GM19324 (cell line): ENCODE measurements at regions not wholly inside any gene's neighbourhood (a gene's known extent, or its start where the extent isn't known, plus 50 kb on each side); places are given as distances from the start of the nearest gene placed in this dataset.

Experiments
- ATAC-seq: cut with Tn5 transposase; IDR thresholded peaks from one replicate; pipeline ENCODE4 v1.9.1; 2021; ENCODE audit warnings: mild to moderate bottlenecking, moderate library complexity; ENCODE audit not compliant: unreplicated experiment, low FRiP score

GRCh38 chr7:94222516-94222915 is 172.2 kb upstream of the COL1A2 start:
- no peak for ATAC-seq

DNA sequence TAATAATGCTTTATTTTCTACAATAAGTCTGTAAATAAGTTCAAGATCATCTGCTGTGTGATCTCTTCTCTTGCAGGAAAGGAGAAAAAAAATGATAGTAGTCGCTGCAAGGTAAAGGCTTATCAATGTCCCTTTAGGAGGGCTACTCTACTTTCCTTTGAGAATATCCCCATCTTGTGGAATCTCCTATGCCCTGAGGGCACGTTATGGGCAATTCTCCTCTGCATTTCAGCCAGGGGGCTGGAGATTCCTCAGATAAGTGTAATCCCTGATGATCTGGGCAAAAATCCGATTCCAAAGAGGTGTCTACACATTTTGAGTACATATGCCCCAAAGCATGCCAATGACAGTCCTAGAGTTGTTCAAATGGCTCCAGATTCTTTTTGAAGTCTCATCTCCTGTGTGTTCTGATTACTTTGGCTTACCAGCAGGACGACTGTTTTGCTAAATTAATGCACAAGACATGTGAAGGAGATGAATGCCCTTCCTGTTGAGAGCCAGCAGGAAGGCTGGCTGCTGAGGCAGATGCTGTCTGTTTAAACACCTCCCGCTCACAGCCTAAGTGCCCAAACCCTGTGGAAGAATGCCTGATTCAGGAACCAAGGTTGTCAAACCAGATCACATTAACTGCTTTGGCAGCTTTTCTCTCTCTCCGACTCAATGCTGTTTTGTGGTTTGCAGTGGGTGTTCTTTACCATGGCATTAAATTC is 171.2 kb upstream of the COL1A2 start:
- ATAC-seq: no peak

- no peak for ATAC-seq
These were observed 166.5 kb upstream of the COL1A2 start for GRCh38 chr7:94228223-94228622.

DNA sequence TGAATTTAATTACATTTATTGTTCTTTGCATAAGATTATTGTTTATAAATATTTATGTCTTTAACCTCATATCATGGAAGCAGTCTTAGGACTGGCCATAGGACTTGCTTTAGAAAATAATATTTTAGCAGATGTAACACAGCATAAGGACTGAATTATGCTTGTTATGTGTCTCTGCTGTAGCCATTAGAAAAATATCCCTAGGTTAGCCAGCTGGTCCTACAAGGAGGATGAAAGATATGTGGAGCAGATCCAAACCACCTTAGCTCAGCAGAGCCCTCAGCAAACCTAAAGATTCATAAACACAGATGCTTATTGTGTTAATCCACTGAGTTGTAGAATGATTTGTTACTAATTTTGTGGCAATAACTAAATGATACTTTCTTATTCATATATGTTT is 166.0 kb upstream of the COL1A2 start:
- ATAC-seq: no peak

DNA sequence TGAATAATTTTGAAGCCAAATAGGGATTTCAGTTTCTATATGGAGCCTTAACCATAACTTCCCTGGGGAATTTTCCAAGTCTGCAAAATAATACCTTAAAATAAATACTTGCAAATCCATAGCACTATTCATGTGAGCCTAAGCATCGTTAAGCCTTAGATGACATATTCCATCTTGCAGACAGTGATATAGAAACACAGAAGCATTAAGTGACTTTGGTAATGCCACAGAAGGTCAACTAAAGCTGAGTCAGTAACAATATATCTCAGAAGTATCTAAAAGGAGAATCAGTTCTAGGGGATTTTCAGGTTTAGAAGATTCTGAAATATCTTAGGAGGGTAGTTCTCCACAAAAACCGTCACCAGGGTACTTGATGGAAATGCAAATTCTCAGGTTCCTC is 163.4 kb upstream of the COL1A2 start:
- ATAC-seq: no peak

DNA sequence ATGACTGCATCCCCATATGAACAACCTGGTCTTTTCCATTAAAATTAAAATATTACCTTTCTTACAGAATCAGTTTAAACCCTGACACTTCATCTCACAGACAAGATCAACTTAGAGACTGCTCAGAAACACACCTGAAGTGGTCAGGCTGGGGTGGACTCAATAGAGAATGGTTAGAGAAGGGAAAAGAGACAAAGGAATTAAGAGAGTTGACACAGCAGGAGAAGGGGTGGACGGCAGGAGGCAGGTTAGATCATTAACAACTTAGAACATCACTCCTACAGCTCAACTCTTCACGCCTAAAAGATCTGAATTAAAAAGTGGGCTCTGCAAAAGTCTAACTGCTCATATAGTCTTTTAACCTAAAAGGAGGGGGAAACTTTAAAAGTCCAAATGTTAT is 157.7 kb upstream of the COL1A2 start:
- ATAC-seq: no peak

DNA sequence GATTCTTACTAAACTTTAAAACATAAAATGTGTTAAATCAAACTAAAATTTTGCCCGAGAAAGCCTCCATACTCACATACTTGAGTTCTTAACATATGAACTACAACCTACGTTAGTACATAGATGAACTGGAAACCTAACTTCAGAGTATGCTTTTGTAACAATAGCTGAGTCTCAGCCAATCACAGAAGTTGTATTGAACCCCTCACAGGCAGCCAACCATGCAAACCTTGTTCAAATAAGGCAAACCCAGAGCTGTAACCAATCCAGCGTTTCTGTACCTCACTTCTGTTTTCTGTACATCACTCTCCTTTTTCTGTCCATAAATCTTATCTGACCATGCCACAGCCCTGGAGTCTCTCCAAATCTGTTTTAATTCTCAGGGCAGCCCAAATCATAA is 157.3 kb upstream of the COL1A2 start:
- no peak for ATAC-seq

DNA sequence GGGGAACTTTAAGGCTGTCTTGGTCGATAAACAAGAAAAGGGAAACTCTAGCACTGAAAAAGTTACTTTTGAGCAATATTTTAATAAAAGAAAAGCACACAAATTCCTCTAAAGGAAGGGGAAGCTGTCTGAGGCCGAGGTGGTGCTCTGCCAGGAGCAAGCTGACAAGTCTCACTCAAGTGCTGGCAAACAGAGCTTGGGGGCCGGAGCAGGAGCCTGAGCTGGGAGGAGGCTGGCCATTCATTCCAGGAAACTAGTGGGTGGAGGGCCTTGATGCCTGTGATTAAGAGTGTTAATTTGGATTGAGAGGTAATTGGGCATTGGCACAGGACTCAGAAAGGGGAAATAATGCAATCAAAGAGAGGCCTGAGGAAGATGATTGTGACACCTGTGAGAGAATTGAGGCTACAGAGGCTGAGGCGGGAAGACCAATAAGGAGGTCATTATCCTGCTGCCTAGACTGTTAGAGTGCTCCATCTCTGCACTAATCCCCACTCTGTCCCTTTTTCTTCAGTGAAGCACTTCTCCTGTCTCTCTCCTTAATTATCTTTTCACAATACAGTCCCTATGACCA is 154.9 kb upstream of the COL1A2 start:
- no peak for ATAC-seq

- no peak for ATAC-seq
These were observed 153.8 kb upstream of the COL1A2 start for GRCh38 chr7:94240902-94241301.

DNA sequence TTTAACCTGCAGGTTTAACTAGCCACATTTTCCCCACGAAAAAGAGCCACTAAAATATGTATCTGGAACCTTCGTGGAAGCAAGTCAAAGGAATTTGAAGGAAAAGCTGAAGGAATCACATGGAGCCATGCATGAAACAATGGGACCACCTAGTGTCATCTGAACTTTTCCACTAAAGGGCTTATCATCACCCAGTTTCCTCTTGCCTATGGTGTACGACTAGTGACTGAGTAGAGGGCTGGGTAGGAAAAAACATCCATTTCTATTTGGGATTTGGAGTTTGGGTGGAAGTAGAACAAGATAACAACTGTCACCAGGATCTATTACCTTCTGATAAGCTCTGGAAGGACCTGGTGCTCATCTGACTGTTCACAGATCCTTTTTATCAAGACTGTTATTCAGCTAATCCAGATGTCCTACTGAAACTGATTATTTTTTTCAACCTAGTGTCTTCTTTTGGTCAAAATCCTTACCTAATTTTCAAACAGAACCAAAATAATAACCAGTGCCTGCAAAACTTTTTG is 153.2 kb upstream of the COL1A2 start:
- no peak for ATAC-seq

DNA sequence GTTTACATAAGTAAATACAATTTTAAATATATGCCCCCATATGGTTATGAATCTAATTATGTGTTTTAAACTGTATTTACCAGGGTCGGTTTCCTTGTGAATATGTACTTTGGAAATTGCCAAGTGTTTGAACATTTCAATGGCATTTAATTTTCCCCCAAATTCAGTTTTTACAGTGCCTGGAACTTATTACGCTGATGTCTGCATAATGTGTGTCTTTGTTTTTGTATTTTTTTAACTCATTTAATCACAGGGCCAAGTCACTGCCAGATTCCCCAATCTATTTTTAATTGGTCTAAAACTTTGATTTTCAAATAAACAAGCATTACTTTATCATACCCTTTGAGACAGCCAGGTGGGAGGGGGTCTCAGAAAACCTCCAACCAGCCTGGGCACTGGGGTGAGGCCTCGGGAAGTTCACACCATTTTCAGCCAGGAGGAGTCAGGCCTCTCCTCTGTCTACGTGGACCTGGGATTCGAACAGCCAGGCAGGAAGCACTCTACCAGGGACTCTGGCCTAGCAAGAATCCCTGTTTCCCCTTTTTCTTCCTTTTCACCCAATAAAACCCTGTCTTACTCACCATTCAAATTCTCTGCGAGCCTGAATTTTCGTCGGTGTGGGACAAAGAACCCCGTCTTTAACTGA is 151.5 kb upstream of the COL1A2 start:
- no peak for ATAC-seq

DNA sequence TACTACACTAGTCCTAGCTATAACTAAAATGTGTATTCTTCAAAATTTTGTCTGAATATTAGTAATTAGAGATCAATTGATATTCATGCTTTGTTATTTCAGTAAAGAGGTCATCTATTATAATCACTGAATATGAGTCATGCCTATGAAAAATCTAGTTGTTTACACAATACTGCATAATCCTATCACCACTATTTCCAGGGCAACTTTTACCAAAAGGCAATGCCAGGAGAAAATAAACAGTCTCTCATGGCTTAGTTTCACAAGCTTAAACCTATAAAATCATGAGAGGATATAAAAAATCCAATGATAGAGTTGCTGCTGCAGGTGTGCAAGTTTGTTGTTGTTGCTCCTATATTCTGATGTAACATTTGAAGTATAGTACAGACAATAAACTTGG is 149.9 kb upstream of the COL1A2 start:
- ATAC-seq: no peak

DNA sequence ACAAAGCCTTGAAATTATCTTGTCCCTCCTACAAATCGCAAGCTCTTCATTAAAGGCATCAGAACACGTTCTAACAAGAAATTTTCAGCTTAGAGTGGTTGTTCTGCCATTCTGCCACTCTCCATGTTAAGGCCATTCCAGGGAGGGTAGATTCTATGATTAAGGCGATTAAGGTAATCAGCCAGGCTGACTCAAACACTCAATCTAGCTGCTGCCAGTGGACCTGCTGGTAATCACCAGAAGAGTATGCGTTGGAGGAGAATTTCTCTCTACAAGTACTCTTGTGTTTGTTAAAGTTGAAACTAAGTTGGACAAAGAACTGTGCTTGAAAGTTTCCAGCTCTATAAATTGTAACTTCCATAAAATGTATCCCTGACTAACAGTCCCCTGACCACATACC is 149.2 kb upstream of the COL1A2 start:
- ATAC-seq: no peak

DNA sequence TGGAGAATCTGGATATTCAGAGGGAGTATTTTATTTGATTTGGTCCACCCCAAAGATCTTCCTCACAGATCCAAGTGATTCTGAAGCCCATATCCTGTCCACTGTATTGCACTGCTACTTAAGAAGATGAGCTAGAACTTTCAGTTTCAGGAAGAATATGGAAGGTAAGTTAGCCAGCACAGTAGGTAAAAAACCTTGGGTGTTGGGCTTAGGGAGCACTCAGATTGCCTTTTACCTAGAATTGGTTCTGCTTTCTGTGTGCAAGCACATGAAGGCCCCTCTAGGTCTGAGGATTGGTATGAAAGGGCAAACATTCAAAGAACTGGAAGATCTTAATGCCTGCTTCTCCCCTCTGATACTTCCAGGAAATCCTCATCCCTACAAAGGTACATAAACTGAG is 146.7 kb upstream of the COL1A2 start:
- no peak for ATAC-seq

DNA sequence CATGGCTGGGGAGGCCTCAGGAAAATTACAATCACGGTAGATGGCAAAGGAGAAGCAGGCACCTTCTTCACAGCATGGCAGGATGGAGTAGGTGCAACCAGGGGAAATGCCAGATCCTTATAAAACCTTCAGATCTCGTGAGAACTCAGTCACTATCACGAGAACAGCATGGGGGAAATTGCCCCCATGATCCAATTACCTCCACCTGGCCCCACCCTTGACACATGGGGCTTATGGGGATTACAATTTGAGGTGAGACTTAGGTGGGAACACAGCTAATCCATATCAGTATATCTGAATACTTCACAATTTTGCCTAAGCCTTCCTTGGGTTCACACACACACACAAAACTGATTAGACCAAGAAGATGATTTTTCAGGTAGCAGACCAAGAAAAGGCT is 145.1 kb upstream of the COL1A2 start:
- ATAC-seq: no peak

DNA sequence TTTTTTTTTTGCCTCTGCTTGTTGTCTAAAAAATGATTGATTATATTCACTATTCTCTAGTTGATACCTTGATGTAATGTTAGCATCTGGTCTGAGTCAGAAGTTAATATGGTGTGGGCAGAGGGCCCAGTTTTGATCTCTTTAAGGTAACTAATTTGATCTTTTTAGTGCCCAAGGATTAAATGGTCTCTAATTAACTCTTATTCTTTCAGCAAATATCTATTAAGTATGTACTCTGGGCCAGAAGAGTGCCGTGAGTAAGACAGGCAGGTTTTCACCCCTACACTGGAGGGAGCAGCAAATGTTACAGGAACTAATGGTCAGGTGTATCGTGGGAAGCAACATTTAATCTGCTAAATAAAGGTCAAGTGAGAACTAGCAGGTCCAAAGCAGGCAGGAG is 144.6 kb upstream of the COL1A2 start:
- ATAC-seq: no peak

DNA sequence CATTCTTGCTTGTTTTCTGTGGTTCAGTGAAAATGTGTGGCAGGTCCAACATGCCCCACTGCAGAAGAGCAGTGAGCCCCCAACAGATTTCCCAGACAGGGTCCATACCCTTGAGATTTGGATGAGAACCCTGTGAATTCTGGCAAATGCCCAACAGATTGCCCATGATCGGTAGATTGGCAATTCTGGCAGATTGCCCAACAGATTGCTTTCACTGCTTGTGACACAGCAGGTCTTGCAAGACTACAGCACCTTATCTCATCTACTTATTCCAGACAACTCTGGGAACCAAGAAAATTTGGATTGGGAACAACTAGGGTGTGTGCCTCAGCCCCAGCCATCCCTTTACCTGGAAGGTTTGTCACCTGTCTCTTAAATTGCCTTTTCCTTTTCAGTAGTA is 143.7 kb upstream of the COL1A2 start:
- no peak for ATAC-seq

- ATAC-seq: no peak
These were observed 142.6 kb upstream of the COL1A2 start for GRCh38 chr7:94252124-94252523.

DNA sequence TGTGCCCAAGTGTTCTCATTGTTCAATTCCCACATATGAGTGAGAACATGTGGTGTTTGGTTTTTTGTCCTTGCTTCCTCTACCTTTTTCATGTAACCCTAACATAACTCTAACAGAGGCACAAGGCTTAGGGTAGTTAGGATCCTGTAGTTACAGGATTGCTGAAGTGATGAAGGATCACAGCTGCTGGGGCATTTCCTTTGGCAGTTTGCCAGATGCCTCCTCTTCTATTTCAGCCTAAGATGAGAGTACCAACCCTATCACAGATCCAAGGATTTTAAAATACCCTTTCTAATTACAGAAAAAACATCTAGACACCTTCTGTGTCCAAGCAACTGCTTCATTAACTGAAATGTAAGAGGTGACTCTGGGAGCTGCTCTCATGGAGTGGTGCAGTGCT is 141.7 kb upstream of the COL1A2 start:
- ATAC-seq: no peak

- ATAC-seq: no peak
These were observed 141.0 kb upstream of the COL1A2 start for GRCh38 chr7:94253686-94254085.

DNA sequence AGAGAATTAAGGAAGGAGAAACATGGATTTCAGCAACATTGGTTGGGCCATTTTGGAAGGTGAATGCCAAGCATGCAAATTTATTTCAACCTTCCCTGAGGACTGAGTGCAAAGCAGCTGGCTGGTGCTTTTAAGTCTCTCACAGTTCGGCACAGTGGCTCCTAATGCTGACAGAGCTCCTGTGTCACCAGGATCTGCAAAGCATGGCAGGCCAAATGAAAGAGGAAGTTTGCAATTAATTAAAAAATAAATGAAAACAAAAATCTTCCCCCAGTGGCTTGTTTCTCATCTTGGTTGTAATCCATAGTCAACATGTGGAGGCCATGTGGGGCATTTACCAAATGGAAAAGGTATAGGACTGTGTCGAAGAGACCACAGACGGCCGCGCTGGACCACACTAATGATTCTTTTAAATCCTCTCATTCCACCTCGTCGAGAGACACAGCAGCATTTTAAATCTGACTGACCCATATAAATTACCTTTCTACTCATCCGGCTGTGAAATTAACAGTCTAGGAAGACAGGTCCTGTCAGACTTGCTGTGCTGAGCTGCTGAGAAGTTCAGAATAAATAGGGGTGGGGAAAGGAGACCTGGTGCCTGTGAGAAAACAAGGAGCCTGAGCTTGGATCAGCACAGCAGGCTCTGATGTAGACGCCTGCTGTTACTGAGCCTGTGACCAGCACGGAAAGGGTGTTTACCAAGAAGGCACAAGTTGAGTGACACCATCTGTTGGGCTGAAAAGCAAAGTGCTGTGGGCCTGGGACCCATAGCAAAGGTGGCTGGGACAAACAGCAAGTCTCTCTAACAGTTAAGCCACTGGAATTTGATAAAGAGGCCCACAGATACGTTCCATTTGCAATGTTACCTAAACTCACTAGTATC is 136.0 kb upstream of the COL1A2 start:
- ATAC-seq: no peak
